Lower leg skin (tissue), 3 donors: ENCODE measurements at regions not wholly inside any gene's neighbourhood (a gene's known extent, or its start where the extent isn't known, plus 50 kb on each side); places are given as distances from the start of the nearest gene placed in this dataset.

Experiments used
- CTCF ChIP-seq, 3 donors: fragments of 450-650 bp; IDR thresholded peaks; one replicate each; pipeline ENCODE4 v1.5.1; 2016; ENCODE audit warnings: antibody characterized with exemption in 3 of 3, mild to moderate bottlenecking in 3 of 3, moderate library complexity in 2 of 3
- POLR2A ChIP-seq, 2 donors: fragments of 450-650 bp; IDR thresholded peaks; one replicate each; pipeline ENCODE4 v1.6.1; 2016 to 2017; ENCODE audit warnings: antibody characterized with exemption in 2 of 2, mild to moderate bottlenecking in 1 of 2, moderate library complexity in 1 of 2

- TF ChIP-seq CTCF (IDR thresholded peaks at IDR 0.05) (no peak), POLR2A (IDR thresholded peaks at IDR 0.05) (no peak)
Observed at GRCh38 chrX:54675762-54676161, 122.3 kb downstream of the ITIH6 start.
